H4 (cell line): ENCODE measurements at regions not wholly inside any gene's neighbourhood (a gene's known extent, or its start where the extent isn't known, plus 50 kb on each side); places are given as distances from the start of the nearest gene placed in this dataset.
"Not testable (repeated sequence)": the region's sequence is repeated elsewhere in the genome, so short reads cannot be mapped to it uniquely, and the experiment has no call there.

Source experiments
- DNase-seq: peaks from one replicate; pipeline ENCODE4 v3.0.0-alpha.2; 2015; ENCODE audit warnings: low spot score

DNA sequence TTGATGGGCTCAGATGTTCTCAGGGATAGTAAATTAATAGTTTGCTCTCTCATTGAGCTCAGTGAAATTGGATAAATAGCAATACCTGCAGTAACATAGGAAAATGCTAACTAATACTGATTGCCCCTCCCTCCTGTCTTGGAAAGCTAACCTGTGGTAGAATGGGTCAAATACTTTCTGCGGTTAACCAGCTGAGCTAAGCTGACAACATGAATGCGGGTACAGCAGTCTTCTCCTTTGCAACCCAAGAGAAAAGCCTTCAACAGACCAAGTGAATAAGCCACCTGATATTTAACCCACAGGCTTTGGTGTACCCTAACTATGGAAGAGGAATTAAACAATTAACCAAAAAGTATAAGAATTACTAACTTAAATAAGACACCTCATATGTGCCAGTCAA lies 408.3 kb upstream of the MAF start:
- DNase-seq, result no peak

DNA sequence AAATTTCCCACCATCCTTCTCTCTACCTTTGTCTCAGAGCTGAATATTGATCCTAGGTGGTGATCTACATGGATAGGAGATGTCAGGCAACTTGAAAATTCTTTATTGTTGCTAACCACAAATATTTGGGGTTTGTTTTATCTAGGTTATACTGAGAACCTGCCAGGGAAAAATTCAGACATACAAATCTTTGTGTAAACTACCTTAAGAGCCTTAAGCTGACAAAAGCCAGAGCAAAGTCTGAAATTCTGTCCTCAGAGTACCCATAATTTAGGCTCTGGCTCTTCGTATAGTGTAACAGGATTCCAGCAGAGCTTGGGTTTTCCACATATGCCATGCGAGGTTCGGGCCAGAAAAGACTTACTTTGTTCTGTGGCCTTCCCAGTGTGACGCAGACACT lies 406.7 kb upstream of the MAF start:
- DNase-seq, result peak; percentile 37

GRCh38 chr16:80006241-80007215 lies 406.0 kb upstream of the MAF start:
- peak; percentile 94 for DNase-seq

DNA sequence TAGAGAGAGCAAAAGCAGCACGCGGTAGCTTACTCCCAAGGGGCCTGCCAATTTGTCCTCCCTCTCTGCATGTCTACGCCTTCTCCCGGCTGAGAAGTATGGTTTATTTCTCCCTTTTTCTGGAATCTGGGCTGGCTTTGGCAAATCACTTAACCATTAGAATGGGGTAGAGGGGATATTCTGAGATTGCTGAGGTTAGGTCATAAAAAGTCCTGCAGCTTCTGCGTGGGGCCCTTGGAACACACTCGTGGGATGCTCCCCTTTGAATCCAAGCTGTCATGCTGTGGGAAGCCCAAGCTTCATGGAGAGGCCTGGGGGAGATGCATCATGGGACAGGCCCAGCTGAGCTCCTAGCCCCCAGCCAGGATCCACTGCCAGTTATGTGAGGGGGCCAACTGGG lies 403.6 kb upstream of the MAF start:
- no peak for DNase-seq

GRCh38 chr16:80002261-80002660 lies 401.7 kb upstream of the MAF start:
- no peak for DNase-seq

DNA sequence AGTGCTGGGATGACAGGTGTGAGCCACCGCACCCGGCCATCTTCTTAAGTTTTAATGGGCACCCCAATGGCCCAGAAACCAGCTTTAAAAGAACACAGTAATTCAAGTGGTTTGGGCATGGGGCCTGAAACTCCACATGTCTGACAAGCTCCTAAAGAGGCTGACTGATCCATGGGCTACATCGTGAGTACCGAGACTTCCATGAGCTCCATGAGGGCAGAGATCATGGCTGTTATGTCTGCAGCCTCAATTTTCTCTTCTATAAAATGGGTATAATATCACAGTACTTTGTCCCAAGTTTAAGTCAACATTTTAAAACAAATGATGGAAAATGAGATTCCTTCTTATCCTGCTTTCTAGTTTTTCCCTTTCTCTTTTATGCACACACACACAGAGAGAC lies 397.6 kb upstream of the MAF start:
- no peak for DNase-seq

DNA sequence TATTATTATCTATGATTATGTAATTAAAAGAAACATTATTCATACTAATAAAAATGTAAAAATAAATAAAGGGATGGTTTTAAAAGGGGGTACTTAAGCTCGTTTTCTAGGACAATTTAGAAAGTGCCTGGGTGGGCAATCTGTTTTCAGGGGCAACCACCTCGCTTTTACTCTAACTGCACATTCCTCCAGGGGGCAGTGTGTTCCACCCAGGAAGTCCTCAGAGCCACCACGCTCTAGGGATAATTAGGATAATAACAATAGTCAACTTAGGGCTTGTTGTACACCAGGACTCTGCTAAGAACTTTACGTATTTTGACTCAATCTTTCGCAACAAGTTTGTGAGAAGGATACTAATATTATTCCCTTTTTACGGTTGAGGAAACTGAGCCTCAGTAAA lies 396.7 kb upstream of the MAF start:
- peak; percentile 21 for DNase-seq

GRCh38 chr16:79996321-79996720 lies 395.8 kb upstream of the MAF start:
- DNase-seq, result no peak

DNA sequence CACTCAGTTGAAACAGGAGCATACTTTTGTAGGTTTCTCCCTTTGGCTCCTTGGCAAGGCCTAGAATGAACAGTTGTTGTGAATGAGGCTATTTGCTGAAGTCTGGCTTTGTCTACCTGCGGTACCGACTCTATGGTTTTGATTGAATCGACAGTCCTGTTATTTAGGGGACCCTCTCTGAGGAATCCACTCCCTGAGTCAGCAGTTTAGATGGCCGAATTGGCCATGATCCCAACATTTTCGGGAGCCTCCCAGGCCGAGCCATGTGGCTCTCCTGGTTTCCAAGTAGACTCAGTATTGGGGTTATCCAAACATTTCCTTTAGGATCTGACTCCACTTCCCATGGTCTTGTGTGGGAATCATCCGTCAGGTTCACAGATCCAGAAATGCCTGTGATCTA lies 394.8 kb upstream of the MAF start:
- DNase-seq, result no peak

DNA sequence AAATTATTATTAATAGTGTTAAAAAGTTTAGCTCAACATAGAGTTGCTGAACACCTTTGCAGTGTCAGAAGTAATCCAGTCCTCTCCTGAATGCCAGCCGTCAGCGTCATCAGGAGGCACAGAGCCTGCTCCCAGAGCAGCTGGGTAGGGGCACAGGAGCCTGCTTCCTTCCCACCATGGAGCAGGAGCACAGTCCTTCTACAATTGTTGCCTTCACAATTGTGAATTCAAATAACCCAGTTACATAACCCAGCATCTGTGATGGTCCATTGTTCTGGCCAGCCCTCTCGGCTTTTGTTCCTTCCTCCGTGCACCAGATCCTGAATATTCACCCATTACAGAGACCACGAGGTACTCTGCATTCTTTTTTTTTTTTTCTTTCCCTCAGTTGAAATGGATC lies 393.9 kb upstream of the MAF start:
- no peak for DNase-seq

DNA sequence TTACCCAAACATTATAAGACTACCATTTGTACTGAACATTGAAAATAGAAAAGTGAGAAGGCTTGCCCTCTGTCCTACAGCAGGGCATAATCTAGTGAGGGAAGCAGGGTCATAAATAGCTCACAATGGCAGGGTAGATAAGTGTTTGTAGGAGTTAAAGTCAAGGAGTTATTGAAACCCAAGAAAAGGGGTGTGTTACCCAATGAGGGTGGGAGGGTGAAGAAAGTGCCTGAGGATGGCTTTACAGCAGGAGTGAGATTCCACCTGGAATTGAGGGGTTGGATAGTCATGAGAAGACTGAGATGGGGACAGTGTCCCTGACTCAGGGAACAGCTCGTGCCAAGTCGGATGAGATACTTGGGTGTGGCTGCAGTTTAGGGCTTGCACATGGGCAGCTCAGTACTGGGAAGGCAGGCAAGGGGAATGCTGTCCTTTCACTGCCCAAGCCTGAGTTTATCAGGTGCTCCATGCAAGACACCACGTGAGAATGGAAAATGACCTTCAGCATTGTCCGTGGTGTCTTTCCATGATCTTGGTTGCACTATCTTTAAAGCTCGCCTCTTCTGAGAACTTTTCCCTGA lies 393.2 kb upstream of the MAF start:
- no peak for DNase-seq

DNA sequence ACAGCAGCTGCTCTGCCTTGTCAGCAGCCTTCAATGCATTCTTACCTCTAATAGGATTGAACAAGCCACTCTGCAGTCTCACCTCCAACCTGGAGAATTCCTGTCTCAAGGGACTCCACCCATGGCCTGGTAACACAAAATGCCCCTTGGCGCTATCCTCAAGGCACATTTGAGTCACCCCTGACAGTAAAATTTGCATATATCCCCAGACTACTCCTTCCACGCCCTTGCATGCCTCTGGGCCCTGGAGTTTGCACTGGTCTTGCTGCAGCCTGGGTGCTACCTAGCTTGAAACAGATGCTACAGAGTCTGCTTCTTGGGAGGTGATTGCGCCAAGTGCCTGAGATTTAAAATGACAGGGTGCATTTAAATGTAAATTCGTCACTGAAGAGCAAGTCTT lies 391.4 kb upstream of the MAF start:
- DNase-seq, result no peak

DNA sequence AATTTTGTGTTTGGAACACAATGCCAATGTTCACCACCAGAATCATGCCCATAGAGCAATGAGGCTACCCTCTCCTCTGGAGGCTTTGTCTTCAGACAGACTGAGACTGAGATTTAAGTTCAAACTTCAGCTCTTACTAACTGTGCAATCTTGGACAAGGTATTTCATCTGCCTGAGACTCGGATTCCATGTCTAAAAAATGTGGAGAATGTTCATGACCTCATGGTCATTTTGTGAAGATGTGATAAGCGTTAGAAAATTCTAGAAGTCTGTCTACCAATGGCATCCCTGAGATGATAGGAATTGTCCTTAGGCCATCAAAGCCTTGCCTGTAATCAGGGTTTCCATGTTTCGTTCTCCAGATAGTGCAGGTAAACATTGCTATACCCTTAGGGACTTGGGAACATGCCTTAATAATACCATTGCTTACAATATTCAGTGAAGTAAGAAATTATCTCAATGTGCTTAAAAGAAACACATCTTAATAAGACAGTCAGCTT lies 388.2 kb upstream of the MAF start:
- DNase-seq, result no peak

GRCh38 chr16:79988089-79988488 lies 387.6 kb upstream of the MAF start:
- DNase-seq, result no peak

DNA sequence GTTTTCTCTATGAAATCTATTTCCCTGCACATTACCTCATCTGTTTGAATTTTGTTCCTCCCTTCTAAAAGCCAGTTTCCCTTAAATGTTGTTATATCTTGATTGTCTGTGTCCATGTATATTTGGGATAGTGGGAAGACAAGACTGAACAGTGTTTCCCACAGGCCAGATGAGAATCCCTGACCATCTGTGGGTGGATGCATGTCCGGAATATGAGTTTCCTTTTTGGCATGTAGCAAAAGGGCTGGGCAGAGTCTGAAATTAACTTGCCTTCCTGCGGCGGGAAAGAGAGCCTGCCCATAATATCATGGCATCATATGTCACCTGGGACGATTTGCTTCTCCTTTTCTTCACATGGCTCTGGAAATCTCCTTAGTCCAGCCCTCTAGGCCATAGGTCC lies 385.8 kb upstream of the MAF start:
- no peak for DNase-seq

GRCh38 chr16:79985606-79986005 lies 385.1 kb upstream of the MAF start:
- DNase-seq, result no peak

DNA sequence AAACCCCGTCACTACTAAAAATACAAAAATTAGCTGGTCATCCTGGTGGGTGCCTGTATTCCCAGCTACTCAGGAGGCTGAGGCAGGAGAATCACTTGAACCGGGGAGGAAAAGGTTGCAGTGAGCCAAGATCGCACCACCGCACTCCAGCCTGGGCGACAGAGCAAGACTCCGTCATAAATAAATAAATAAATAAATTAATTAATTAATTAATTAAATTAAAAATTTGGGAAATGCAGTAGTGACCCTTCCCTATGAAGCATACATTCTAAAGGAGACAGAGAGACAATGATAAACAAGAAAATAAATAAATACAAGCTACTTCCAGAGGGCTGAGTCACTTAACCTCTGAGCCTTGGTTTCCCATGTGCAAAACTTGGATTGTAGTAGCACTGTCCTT lies 383.6 kb upstream of the MAF start:
- DNase-seq, result not testable (repeated sequence)

- DNase-seq, result no peak
These were observed 382.3 kb upstream of the MAF start for GRCh38 chr16:79982862-79983261.

GRCh38 chr16:79982361-79982760 lies 381.8 kb upstream of the MAF start:
- no peak for DNase-seq

- no peak for DNase-seq
These were observed 381.3 kb upstream of the MAF start for GRCh38 chr16:79981814-79982213.

- DNase-seq, result no peak
These were observed 380.3 kb upstream of the MAF start for GRCh38 chr16:79980650-79981521.
